SK-N-SH treated with all-trans-retinoic acid at 6 μM for 48 hours (cell line): ENCODE measurements at regions not wholly inside any gene's neighbourhood (a gene's known extent, or its start where the extent isn't known, plus 50 kb on each side); places are given as distances from the start of the nearest gene placed in this dataset.

Experiments used
- CSDC2 ChIP-seq: fragments of 250-450 bp; sonication (Bioruptor Pico); IDR thresholded peaks from 2 replicates; pipeline ENCODE4 v1.5.0; 2020; ENCODE audit warnings: mild to moderate bottlenecking, moderate library complexity
- ESRRG ChIP-seq: fragments of 250-450 bp; sonication (Bioruptor Pico); IDR thresholded peaks from 2 replicates; pipeline ENCODE4 v1.6.1; 2021; ENCODE audit warnings: mild to moderate bottlenecking
- GLIS3 ChIP-seq: fragments of 250-450 bp; sonication (Bioruptor Pico); IDR thresholded peaks from 2 replicates; pipeline ENCODE4 v1.5.0; 2020; ENCODE audit warnings: mild to moderate bottlenecking, moderate library complexity
- OSR1 ChIP-seq: fragments of 250-450 bp; sonication (Bioruptor Pico); IDR thresholded peaks from 2 replicates; pipeline ENCODE4 v1.8.0; 2022; ENCODE audit warnings: moderate library complexity, mild to moderate bottlenecking, inconsistent platforms
- PATZ1 ChIP-seq: fragments of 250-450 bp; sonication (Bioruptor Pico); IDR thresholded peaks from 2 replicates; pipeline ENCODE4 v1.8.0; 2020; ENCODE audit warnings: mild to moderate bottlenecking, moderate library complexity, borderline replicate concordance
- PPARA ChIP-seq: fragments of 250-450 bp; sonication (Bioruptor Pico); IDR thresholded peaks from 2 replicates; pipeline ENCODE4 v1.5.0; 2020; ENCODE audit warnings: mild to moderate bottlenecking, borderline replicate concordance
- SNAI2 ChIP-seq: fragments of 250-450 bp; sonication (Bioruptor Pico); IDR thresholded peaks from 2 replicates; pipeline ENCODE4 v1.5.0; 2020; ENCODE audit warnings: mild to moderate bottlenecking, moderate library complexity
- TCF4 ChIP-seq: fragments of 250-450 bp; sonication (Bioruptor Pico); IDR thresholded peaks from 2 replicates; pipeline ENCODE4 v1.8.0; 2021; ENCODE audit warnings: mild to moderate bottlenecking, moderate library complexity, borderline replicate concordance
- TOX ChIP-seq: fragments of 250-450 bp; sonication (Bioruptor Pico); IDR thresholded peaks from 2 replicates; pipeline ENCODE4 v1.8.0; 2021; ENCODE audit warnings: mild to moderate bottlenecking, moderate library complexity, borderline replicate concordance
- ZFP3 ChIP-seq: fragments of 250-450 bp; sonication (Bioruptor Pico); IDR thresholded peaks from 2 replicates; pipeline ENCODE4 v1.5.0; 2020; ENCODE audit warnings: mild to moderate bottlenecking, moderate library complexity
- ZFP30 ChIP-seq: fragments of 450-650 bp; formaldehyde crosslinking; IDR thresholded peaks from 2 replicates; pipeline ENCODE4 v1.5.0; 2022; ENCODE audit warnings: mild to moderate bottlenecking, moderate library complexity
- ZNF565 ChIP-seq: fragments of 450-650 bp; formaldehyde crosslinking; conservative IDR thresholded peaks from 2 replicates; pipeline ENCODE4 v1.5.0; 2020; ENCODE audit warnings: low read depth, mild to moderate bottlenecking, moderate library complexity

DNA sequence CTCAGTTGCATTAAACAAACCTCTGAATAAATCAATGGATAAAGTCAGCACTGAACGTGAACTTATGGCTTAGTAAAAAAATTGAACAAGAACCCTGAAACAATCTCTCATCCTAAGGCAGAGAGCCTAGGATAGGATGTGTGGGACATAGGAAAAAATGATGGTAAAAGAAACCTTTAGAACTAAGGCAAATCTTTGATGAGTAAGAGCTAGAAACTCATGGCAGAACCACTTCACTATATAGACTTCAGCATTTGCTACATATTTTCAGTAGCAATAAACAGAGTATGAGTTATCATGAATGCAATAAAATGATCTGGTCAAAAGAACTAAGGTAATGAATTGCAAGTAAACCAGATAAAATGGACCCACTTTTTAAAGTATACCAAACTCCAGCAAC, 725.8 kb upstream of the DPPA4 start:
- no peak for TF ChIP-seq PATZ1 (CRISPR knock-in tag)
- no peak for TF ChIP-seq ZNF565
- no peak for TF ChIP-seq CSDC2 (CRISPR knock-in tag)
- no peak for TF ChIP-seq ESRRG (CRISPR knock-in tag)
- no peak for TF ChIP-seq GLIS3 (CRISPR knock-in tag)
- TF ChIP-seq OSR1 (CRISPR knock-in tag): no peak
- TF ChIP-seq ZFP30 (CRISPR knock-in tag): no peak
- TF ChIP-seq ZFP3: no peak
- no peak for TF ChIP-seq TCF4 (CRISPR knock-in tag)
- no peak for TF ChIP-seq PPARA (CRISPR knock-in tag)
- no peak for TF ChIP-seq SNAI2 (CRISPR knock-in tag)
- TF ChIP-seq TOX: no peak
